ENCODE measurements at regions not wholly inside any gene's neighbourhood (a gene's known extent, or its start where the extent isn't known, plus 50 kb on each side); places are given as distances from the start of the nearest gene placed in this dataset.

GRCh38 chr2:164178835-164179465 is 442.3 kb downstream of the GRB14 start:
- no peak for DNase-seq (ENCODE audit: low spot score)

DNA sequence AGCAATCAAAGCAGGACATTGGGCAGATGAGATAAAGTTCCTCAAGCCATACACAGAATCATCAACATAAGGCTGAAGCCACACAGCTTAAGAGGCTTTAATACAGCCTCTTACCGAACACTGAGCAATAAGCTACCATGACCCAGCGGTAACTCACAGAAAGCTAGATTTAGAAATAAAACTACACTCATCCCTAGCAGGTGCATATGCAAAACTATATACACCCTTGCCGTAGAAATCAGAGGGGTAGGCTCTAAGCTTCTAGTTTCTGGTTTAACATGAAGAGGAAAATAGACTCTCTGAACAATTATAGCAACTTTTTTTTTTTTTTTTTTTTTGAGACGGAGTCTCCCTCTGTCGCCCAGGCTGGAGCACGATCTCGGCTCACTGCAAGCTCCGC is 428.8 kb upstream of the FIGN start:
- no peak for DNase-seq (ENCODE audit: low spot score)

GRCh38 chr2:164155558-164155957 is 419.8 kb upstream of the FIGN start:
- no peak for DNase-seq (ENCODE audit: low spot score)

DNA sequence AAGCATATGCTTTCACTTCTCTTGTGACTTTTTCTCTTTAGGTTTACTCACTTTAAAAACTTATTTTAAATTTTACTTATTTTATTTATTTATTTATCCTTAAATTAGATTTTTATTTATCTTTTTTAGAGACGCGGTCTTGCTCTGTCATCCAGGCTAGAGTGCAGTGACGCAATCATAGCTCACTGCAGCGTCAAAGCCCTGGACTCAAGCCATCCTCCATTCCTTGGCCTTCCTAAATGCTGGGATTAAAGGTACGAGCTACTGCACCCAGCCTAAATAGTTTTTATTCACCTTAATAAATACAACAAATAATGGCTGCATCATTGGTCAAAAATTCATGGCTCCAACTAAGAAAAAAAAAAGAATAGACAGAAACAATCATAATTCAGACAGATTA is 415.7 kb upstream of the FIGN start:
- DNase-seq (ENCODE audit: low spot score): no peak

DNA sequence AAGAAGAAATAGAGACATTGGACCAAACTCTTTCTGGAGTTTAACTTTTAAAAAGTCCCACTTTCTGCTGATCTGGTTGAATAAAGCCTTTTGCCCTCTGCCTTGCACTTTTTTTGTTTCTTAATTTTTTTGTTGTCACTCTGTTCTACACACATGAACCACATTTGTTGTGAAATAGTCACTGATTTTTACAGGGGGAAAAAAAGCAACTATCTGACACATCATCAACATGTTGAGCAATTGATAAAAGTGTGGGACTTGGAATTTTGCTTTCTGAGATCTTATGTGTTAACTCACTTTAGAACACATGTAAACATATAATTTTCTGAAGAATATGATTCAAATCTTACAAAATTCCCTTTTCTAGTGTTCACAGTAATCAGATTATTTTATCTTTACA is 414.8 kb upstream of the FIGN start:
- no peak for DNase-seq (ENCODE audit: low spot score)

DNA sequence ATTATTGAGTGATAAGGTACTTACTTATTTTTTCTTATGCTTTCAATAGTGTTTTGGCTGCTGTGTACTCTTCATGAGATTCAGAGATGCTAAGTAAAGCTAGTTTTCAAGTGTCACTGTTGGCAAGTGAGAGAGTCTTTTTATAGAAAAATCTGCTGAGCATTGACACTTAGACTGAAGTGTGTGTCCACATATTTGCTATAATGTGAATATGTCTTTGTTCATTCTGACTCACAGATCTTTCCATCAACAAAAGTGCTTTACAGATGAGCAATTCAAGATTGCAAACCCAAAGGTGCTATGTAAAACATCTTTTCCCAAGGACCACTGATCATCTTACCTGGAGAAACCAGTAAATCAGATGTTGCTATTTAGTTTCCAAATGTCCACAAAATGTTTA is 410.6 kb upstream of the FIGN start:
- DNase-seq (ENCODE audit: low spot score): no peak

- DNase-seq (ENCODE audit: low spot score): no peak
Measured at GRCh38 chr2:164145093-164145987, 409.5 kb upstream of the FIGN start.

- no peak for DNase-seq (ENCODE audit: low spot score)
Measured at GRCh38 chr2:164143183-164143930, 407.5 kb upstream of the FIGN start.

DNA sequence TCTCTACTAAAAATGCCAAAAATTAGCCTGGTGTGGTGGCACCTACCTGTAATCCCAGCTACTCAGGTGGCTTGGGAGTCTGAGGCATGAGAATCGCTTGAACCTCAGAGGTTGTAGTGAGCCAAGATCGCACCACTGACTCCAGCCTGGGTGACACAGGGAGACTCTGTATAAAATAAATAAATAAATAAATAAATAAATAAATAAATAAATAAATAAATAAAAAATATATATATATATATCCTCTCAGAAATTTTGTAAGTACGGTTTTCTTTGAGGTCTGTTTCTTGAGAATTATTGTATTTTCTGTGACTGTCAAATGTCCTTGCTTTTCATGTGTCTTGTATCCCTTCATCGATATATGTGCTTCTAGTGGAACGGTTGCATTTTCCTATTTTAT is 406.9 kb upstream of the FIGN start:
- no peak for DNase-seq (ENCODE audit: low spot score)

- no peak for DNase-seq (ENCODE audit: low spot score)
Measured at GRCh38 chr2:164141271-164141670, 405.5 kb upstream of the FIGN start.

GRCh38 chr2:164138750-164139149 is 402.9 kb upstream of the FIGN start:
- DNase-seq (ENCODE audit: low spot score): no peak

DNA sequence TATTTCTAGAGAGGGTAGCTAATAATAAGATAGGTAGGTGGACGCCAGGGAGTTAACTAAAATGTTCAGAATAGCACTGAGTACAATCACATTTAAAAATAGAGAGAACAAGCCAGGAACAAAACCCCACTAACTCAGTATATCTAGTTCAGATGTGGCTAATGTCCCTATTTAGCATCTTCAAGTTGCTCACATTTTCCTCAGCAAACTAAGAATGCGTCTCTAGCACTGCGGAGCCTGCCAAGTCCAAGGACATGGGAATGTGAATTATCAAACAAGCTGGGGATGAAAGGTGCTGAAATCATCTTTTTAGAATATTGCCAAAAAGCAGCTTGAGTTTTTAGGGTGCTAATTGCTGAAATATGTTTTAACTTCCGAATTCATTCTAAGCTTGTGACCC is 398.5 kb upstream of the FIGN start:
- no peak for DNase-seq (ENCODE audit: low spot score)

DNA sequence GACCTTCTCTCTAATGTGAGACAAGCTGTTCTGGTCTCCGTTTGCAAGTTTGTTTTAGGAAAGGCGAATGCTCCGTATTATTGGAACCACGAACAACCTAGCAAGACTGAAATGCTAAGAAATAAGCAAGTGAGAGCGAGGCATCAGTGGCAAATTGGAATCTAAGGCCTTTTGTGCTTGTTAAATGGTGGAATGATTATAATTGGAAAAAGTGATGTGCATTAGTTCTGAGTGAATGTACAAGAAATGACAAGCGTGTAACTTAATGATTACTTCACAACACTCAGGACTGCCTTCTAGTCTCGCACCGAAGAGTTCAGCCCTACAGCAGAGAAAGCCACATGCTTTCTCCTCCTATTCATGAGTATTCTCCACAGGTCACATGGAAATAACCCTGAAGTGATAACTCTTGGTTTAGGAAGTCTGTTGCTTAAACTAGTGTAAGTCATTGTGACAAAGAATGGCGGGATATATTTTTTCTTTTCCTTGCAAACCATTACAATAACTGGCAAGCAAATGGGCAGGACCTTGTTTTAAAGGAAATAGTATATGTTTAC is 392.2 kb upstream of the FIGN start:
- no peak for DNase-seq (ENCODE audit: low spot score)

- DNase-seq (ENCODE audit: low spot score): no peak
Measured at GRCh38 chr2:164126960-164127660, 391.3 kb upstream of the FIGN start.

DNA sequence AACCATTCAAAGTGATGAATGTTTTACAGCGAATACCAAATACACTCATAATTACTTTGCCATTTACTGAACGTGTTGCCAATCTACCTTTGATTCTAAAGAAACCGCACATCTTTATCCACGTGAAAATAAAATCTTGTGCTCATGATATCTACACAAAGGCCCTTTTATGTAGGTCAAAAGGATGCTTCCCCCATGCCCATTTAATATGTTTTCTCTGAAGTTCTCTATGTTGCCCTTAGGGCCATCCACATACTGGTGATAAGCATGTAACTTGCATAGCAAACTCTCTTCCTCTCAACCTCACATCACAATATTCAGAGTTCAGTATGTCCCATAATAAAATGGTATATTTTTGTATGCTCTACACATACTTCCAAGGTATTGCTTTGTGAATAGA is 380.0 kb upstream of the FIGN start:
- DNase-seq (ENCODE audit: low spot score): no peak

- DNase-seq (ENCODE audit: low spot score): no peak
Measured at GRCh38 chr2:164114937-164115336, 379.1 kb upstream of the FIGN start.

GRCh38 chr2:164112105-164112504 is 376.3 kb upstream of the FIGN start:
- no peak for DNase-seq (ENCODE audit: low spot score)

DNA sequence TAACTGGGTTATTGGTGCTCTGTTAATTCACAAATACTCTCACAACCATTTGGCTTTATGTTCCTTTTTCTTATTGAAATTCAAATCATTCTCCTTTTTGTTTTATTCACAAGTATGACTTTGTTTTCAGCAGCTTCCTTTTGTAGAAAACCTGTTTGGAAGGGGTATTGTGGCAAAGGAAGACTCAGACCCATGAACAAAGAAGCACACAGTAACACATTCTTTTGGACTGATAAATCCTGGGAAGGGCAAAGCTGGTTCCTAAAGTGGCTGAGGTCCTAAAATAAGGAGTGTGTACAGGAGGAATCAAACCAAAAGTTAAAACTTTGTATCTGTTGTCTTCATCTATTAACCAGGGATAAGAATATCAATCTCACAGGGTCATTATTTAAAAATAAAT is 374.7 kb upstream of the FIGN start:
- DNase-seq (ENCODE audit: low spot score): no peak

- DNase-seq (ENCODE audit: low spot score): no peak
Measured at GRCh38 chr2:164109006-164109405, 373.2 kb upstream of the FIGN start.

GRCh38 chr2:164103271-164103670 is 367.5 kb upstream of the FIGN start:
- DNase-seq (ENCODE audit: low spot score): no peak

DNA sequence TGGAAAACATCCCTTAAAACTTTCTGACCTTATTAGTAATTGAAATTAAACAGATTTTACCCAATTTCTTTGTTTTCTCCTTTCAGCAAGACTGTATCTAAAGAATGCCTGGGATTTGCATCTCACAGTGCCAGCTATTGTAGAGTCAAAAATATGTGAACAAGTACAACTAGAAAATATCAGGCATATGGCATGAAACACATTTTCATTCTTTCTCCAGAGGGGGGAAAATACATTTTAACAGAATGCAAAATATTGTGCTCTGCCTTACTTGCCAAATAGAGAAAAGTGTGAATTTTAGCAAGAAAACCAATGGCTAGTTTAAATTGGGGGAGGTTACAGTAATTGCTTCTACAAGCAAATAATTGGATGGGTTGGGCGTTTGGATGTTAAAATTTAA is 366.6 kb upstream of the FIGN start:
- no peak for DNase-seq (ENCODE audit: low spot score)

- no peak for DNase-seq (ENCODE audit: low spot score)
Measured at GRCh38 chr2:164091673-164092072, 355.9 kb upstream of the FIGN start.

All from globus pallidus (tissue), 1 donor.